Tibial nerve (tissue), 4 donors: ENCODE measurements at regions not wholly inside any gene's neighbourhood (a gene's known extent, or its start where the extent isn't known, plus 50 kb on each side); places are given as distances from the start of the nearest gene placed in this dataset.

Experiments
- CTCF ChIP-seq, 5 experiments: fragments of 200-600 bp in 3 of 5; fragments of 450-650 bp in 2 of 5; sonication (generic) in 3 of 5; IDR thresholded peaks; one replicate each; pipeline ENCODE4 v1.5.1; 2016 to 2019; ENCODE audit warnings: antibody characterized with exemption in 5 of 5, mild to moderate bottlenecking in 3 of 5, moderate library complexity in 2 of 5
- EP300 ChIP-seq, 2 donors: sonication (generic); formaldehyde crosslinking; IDR thresholded peaks; one replicate each; pipeline ENCODE4 v1.6.1; 2017; ENCODE audit warnings: antibody characterized with exemption in 2 of 2, mild to moderate bottlenecking in 1 of 2
- POLR2A ChIP-seq, 2 donors: fragments of 450-650 bp; IDR thresholded peaks; one replicate each; pipeline ENCODE4 v1.6.1; 2017; ENCODE audit warnings: antibody characterized with exemption in 2 of 2, mild to moderate bottlenecking in 2 of 2, moderate library complexity in 2 of 2

- TF ChIP-seq CTCF (IDR thresholded peaks at IDR 0.05): no peak
- TF ChIP-seq EP300 (IDR thresholded peaks at IDR 0.05): no peak
- TF ChIP-seq POLR2A (IDR thresholded peaks at IDR 0.05): no peak
Measured at GRCh38 chr5:32984851-32985610, 273.9 kb downstream of the NPR3 start.
